Right lobe of liver (tissue), 4 donors: ENCODE measurements at regions not wholly inside any gene's neighbourhood (a gene's known extent, or its start where the extent isn't known, plus 50 kb on each side); places are given as distances from the start of the nearest gene placed in this dataset.

Experiments
- CTCF ChIP-seq, 4 donors: fragments of 200-600 bp in 3 of 4; fragments of 450-650 bp in 1 of 4; IDR thresholded peaks; one replicate each; pipeline versions ENCODE4 v1.5.1 to v1.8.0; 2016 to 2022; ENCODE audit warnings: antibody characterized with exemption in 4 of 4, mild to moderate bottlenecking in 2 of 4
- POLR2A ChIP-seq: fragments of 450-650 bp; IDR thresholded peaks from one replicate; pipeline ENCODE4 v1.6.1; 2017; ENCODE audit warnings: antibody characterized with exemption, mild to moderate bottlenecking
- donor health status: DM: no; HTN: no; CAD: no.
- donor health status: DM: no; HTN: no; CAD: no.
- donor health status: DM: no; HTN: yes; CAD: no.

DNA sequence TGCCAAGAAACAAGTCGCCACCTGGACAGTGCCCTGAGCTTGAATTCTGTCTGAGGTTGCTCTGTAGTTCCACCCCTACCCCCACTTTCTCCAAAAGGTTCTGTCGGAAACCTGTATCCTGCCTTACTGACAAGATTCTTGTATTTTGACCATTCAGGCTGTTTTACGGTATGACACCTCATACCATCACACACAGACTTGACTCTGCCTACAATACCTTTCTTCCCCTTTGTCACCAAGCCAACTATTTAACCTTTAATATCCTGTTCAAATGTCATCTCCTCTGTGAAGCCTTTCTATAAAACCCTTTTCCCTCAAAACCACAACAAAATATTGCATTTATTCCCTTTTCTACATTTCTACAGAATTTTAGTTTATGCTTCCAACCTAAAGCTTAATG lies 161.9 kb downstream of the VSIG4 start:
- TF ChIP-seq POLR2A (no peak), CTCF (IDR thresholded peaks at IDR 0.05) (no peak)
